IMR-90 (cell line): ENCODE measurements at regions not wholly inside any gene's neighbourhood (a gene's known extent, or its start where the extent isn't known, plus 50 kb on each side); places are given as distances from the start of the nearest gene placed in this dataset.

Experiments used
- CEBPB ChIP-seq: IDR thresholded peaks from 2 replicates; pipeline ENCODE4 v1.6.1; 2012; ENCODE audit warnings: low read depth, low read length, improper control_type of control experiment
- CHD1 ChIP-seq: IDR thresholded peaks from 2 replicates; pipeline ENCODE4 v1.6.1; 2012; ENCODE audit warnings: low read depth, low read length, improper control_type of control experiment
- FOS ChIP-seq: fragments of 150-350 bp; IDR thresholded peaks from 2 replicates; pipeline ENCODE4 v1.6.1; 2016; ENCODE audit warnings: low read depth, low read length
- MAZ ChIP-seq: IDR thresholded peaks from 2 replicates; pipeline ENCODE4 v1.6.1; 2012; ENCODE audit warnings: low read depth, mild to moderate bottlenecking, low read length, improper control_type of control experiment, moderate library complexity, borderline replicate concordance
- MXI1 ChIP-seq: IDR thresholded peaks from 2 replicates; pipeline ENCODE4 v1.6.1; 2012; ENCODE audit warnings: low read depth, mild to moderate bottlenecking, low read length, moderate library complexity, borderline replicate concordance
- POLR2A ChIP-seq: IDR thresholded peaks from 2 replicates; pipeline ENCODE4 v1.6.1; 2012; ENCODE audit warnings: mild to moderate bottlenecking, low read depth, low read length
- RAD21 ChIP-seq: IDR thresholded peaks from 2 replicates; pipeline ENCODE4 v1.6.1; 2012; ENCODE audit warnings: low read length, improper control_type of control experiment
- RCOR1 ChIP-seq: IDR thresholded peaks from 2 replicates; pipeline ENCODE4 v1.6.1; 2012; ENCODE audit warnings: mild to moderate bottlenecking, low read length, improper control_type of control experiment; ENCODE audit not compliant: insufficient replicate concordance
- RFX5 ChIP-seq: IDR thresholded peaks from 2 replicates; pipeline ENCODE4 v1.8.0; 2012; ENCODE audit warnings: low read depth, mild to moderate bottlenecking, low read length, moderate library complexity
- SMC3 ChIP-seq: fragments of 150-350 bp; IDR thresholded peaks from 2 replicates; pipeline ENCODE4 v1.6.1; 2016; ENCODE audit warnings: low read depth, mild to moderate bottlenecking, antibody characterized with exemption, low read length, moderate library complexity
- TF ChIP-seq, protein P1 (sequence below): conservative IDR thresholded peaks from 2 replicates; pipeline ENCODE4 v1.5.1; 2012; ENCODE audit warnings: mild to moderate bottlenecking, low read depth, low read length, improper control_type of control experiment
- TF ChIP-seq, protein P2 (sequence below): fragments of 150-350 bp; IDR thresholded peaks from 2 replicates; pipeline ENCODE4 v1.6.1; 2017; ENCODE audit warnings: mild to moderate bottlenecking, antibody characterized with exemption, low read length, low read depth
- TF ChIP-seq, protein P3 (sequence below): fragments of 150-350 bp; IDR thresholded peaks from 2 replicates; pipeline ENCODE4 v1.6.1; 2016; ENCODE audit warnings: low read depth, mild to moderate bottlenecking, low read length, moderate library complexity, borderline replicate concordance

DNA sequence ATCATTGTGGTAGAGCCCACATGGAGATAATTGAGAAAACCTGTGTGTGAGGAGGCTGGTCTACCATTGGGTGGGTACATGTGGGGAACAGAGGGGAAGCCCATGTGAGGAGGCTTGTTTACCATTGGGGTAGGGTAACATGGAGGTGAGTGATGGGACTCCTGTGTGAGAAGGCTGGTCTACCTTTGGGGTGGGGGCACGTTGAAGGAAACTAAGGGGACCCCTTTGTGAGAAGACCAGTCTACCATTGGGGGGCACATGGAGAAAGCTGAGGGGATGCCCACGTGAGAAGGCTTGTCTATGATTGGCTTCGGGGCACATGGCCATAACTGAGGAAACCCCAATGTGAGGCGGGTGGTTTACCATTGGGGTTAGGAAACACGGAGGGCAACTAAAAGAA lies 158.5 kb downstream of the FBLN2 start:
- TF ChIP-seq CEBPB = no peak
- TF ChIP-seq POLR2A = no peak
- TF ChIP-seq, protein P1, sequence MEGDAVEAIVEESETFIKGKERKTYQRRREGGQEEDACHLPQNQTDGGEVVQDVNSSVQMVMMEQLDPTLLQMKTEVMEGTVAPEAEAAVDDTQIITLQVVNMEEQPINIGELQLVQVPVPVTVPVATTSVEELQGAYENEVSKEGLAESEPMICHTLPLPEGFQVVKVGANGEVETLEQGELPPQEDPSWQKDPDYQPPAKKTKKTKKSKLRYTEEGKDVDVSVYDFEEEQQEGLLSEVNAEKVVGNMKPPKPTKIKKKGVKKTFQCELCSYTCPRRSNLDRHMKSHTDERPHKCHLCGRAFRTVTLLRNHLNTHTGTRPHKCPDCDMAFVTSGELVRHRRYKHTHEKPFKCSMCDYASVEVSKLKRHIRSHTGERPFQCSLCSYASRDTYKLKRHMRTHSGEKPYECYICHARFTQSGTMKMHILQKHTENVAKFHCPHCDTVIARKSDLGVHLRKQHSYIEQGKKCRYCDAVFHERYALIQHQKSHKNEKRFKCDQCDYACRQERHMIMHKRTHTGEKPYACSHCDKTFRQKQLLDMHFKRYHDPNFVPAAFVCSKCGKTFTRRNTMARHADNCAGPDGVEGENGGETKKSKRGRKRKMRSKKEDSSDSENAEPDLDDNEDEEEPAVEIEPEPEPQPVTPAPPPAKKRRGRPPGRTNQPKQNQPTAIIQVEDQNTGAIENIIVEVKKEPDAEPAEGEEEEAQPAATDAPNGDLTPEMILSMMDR = no peak
- TF ChIP-seq, protein P2, sequence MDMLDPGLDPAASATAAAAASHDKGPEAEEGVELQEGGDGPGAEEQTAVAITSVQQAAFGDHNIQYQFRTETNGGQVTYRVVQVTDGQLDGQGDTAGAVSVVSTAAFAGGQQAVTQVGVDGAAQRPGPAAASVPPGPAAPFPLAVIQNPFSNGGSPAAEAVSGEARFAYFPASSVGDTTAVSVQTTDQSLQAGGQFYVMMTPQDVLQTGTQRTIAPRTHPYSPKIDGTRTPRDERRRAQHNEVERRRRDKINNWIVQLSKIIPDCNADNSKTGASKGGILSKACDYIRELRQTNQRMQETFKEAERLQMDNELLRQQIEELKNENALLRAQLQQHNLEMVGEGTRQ = no peak
- TF ChIP-seq RFX5 = no peak
- no peak for TF ChIP-seq FOS
- no peak for TF ChIP-seq RCOR1
- no peak for TF ChIP-seq SMC3
- TF ChIP-seq, protein P3, sequence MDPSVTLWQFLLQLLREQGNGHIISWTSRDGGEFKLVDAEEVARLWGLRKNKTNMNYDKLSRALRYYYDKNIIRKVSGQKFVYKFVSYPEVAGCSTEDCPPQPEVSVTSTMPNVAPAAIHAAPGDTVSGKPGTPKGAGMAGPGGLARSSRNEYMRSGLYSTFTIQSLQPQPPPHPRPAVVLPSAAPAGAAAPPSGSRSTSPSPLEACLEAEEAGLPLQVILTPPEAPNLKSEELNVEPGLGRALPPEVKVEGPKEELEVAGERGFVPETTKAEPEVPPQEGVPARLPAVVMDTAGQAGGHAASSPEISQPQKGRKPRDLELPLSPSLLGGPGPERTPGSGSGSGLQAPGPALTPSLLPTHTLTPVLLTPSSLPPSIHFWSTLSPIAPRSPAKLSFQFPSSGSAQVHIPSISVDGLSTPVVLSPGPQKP = no peak
- no peak for TF ChIP-seq MAZ
- no peak for TF ChIP-seq CHD1
- TF ChIP-seq RAD21 = no peak
- no peak for TF ChIP-seq MXI1
